IgD-negative memory B cell (primary cell): ENCODE measurements at regions not wholly inside any gene's neighbourhood (a gene's known extent, or its start where the extent isn't known, plus 50 kb on each side); places are given as distances from the start of the nearest gene placed in this dataset.

Experiments used
- H3K27ac Mint-ChIP-seq, 3 donors: one replicate each; pipeline ENCODE4 v1.8.0; 2020 to 2022; ENCODE audit warnings: mild to moderate bottlenecking in 3 of 3, mixed read lengths in 3 of 3, moderate library complexity in 1 of 3
- H3K27me3 Mint-ChIP-seq: one replicate; pipeline ENCODE4 v1.8.0; 2021; ENCODE audit warnings: mixed read lengths
- H3K36me3 Mint-ChIP-seq: one replicate; pipeline ENCODE4 v1.8.0; 2020; ENCODE audit warnings: mild to moderate bottlenecking, mixed read lengths
- H3K4me1 Mint-ChIP-seq, 3 donors: one replicate each; pipeline ENCODE4 v1.8.0; 2020 to 2022; ENCODE audit warnings: mixed read lengths in 3 of 3, mild to moderate bottlenecking in 1 of 3
- H3K4me3 Mint-ChIP-seq, 4 donors: one replicate each; pipeline ENCODE4 v1.8.0; 2020 to 2022; ENCODE audit warnings: mild to moderate bottlenecking in 4 of 4, mixed read lengths in 4 of 4, moderate library complexity in 3 of 4
- H3K9me3 Mint-ChIP-seq, 3 donors: one replicate each; pipeline ENCODE4 v1.8.0; 2020 to 2021; ENCODE audit warnings: mixed read lengths in 3 of 3, mild to moderate bottlenecking in 1 of 3

DNA sequence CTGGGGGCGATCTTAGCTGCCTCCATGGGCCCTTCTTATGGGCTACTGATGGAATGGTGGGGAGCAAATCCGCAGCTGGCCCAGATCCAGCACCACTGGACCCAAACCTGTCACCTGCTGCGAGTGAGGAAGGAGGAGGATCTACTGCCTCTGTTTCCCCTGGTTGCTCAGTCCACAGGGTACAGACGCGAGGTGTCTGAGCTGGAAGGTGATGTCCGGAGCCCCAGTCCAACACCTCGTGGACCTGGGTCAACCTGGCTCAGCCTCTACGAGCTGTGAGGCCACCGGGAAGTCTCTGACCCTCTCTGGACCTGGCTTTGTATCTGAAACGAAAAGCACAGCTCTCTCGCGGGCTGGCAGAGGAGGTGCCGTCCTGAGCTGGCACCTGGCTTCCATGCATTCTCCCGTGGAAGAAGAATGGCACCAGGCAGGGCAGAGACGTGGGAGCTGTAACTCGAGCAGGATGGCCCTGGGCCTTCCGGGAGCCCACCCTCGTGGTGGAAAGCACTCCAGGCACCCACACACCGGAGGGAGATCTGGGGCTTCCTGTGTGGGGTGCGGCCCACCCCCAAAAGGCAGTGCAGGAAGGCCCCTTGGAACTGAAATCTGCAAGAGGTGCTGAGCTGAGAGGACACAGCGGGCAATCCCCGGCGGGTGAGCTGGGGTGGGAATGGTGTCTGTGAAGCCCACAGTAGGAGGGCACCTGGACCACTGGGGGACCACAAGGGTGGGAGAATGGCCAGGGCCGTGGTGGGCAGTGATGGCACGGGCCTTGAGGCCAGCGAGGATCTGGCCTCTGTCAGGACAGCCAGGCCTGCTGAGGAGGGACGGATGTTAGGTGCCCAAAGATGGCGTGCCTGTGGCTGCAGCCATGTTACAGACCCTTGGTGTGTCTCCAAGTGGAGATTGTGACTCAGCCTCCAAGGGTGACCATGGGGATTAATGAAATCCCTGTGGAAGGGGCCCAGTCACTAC lies 133.4 kb downstream of the OLFM1 start:
- no peaks in the 10 kb centered on the region for H3K4me1 Mint-ChIP-seq
- H3K27me3 Mint-ChIP-seq = peaks cover 10% of the 10 kb centered on the region
- no peak overlapping the region for H3K27ac Mint-ChIP-seq
- H3K36me3 Mint-ChIP-seq = no peaks in the 10 kb centered on the region
- H3K4me3 Mint-ChIP-seq = no peak overlapping the region
- no peaks in the 10 kb centered on the region for H3K9me3 Mint-ChIP-seq

- Mint-ChIP-seq H3K27ac (peak overlapping the region in 1 of 3 donors; percentile 59), H3K4me1 (no peaks in the 10 kb centered on the region), H3K27me3 (peaks cover 10% of the 10 kb centered on the region), H3K9me3 (no peaks in the 10 kb centered on the region), H3K36me3 (no peaks in the 10 kb centered on the region), H3K4me3 (no peak overlapping the region)
These were observed 134.1 kb downstream of the OLFM1 start for GRCh38 chr9:135221576-135221950.

DNA sequence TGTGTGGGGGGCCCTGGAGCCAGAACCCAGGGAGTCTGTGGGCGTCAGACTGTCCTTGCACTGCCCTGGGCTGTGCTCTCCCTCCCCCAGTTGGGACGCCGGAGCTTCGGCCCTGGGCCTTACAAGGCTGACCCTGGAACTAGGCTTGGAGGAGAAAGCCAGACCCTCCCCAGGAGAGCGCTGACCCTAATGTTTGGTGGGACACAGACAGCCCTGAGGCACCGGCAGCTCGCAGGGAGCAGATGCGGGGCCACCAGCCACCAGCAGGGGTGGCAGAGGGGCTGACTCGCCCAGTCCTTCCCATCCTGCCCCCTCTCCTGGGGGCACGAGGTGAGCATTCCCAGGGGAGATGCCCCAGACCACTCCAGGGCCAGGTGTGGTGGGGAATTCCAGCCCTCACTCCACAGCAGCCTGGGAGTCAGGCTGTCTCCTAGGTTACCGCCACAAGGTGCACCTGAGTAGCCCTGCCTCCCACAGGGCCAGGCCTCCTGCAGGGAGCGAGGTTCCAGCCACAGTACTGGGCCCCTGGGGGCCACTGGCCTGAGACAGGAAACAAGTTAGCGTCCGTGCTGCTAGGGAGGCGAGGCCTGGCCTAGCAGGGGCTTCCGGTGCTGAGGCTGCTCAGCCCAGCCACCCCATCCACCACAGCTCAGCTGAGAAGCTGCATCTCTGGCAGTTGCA lies 134.6 kb downstream of the OLFM1 start:
- Mint-ChIP-seq H3K27ac (peak overlapping the region in 1 of 3 donors; percentile 59), H3K36me3 (no peaks in the 10 kb centered on the region), H3K4me3 (no peak overlapping the region), H3K4me1 (no peaks in the 10 kb centered on the region), H3K27me3 (peaks cover 10% of the 10 kb centered on the region), H3K9me3 (no peaks in the 10 kb centered on the region)

- H3K4me3 Mint-ChIP-seq = no peak overlapping the region
- H3K27ac Mint-ChIP-seq = no peak overlapping the region
- no peaks in the 10 kb centered on the region for H3K4me1 Mint-ChIP-seq
- H3K36me3 Mint-ChIP-seq = no peaks in the 10 kb centered on the region
- no peaks in the 10 kb centered on the region for H3K9me3 Mint-ChIP-seq
- peaks cover 6% of the 10 kb centered on the region for H3K27me3 Mint-ChIP-seq
These were observed 135.7 kb downstream of the OLFM1 start for GRCh38 chr9:135222881-135223760.

DNA sequence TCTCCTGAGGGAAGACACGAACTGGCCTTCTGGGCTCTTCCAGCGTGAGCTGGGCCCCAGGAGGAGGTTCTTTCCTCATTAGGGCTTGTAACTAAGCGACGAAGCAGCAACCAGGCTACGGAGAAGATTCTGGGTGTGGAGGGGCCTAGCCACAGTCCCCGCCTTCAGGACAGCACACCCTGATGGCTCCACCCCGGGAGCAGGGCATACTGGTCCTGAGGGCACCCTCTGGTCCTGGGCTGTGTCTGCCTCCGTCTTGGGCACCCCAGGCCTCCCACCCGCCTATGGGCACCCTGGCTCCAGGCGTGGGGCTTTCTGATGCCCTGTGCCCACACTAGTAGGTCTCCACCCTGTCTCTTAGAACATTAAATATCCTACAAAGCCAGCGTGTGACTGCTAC lies 136.4 kb downstream of the OLFM1 start:
- Mint-ChIP-seq H3K4me1 (no peaks in the 10 kb centered on the region), H3K27ac (no peak overlapping the region), H3K4me3 (no peak overlapping the region), H3K9me3 (no peaks in the 10 kb centered on the region), H3K27me3 (peaks cover 6% of the 10 kb centered on the region), H3K36me3 (no peaks in the 10 kb centered on the region)

- no peak overlapping the region for H3K27ac Mint-ChIP-seq
These were observed 136.9 kb downstream of the OLFM1 start for GRCh38 chr9:135224286-135224877.

GRCh38 chr9:135224921-135225541 lies 137.6 kb downstream of the OLFM1 start:
- no peaks in the 10 kb centered on the region for H3K4me1 Mint-ChIP-seq
- H3K9me3 Mint-ChIP-seq = no peaks in the 10 kb centered on the region
- no peak overlapping the region for H3K4me3 Mint-ChIP-seq
- peaks cover 5% of the 10 kb centered on the region for H3K27me3 Mint-ChIP-seq
- no peak overlapping the region for H3K27ac Mint-ChIP-seq
- H3K36me3 Mint-ChIP-seq = no peaks in the 10 kb centered on the region

More at GRCh38 chr9:135224286-135224877, 136.9 kb downstream of the OLFM1 start:
- Mint-ChIP-seq H3K27me3 (peaks cover 6% of the 10 kb centered on the region), H3K36me3 (no peaks in the 10 kb centered on the region), H3K9me3 (no peaks in the 10 kb centered on the region), H3K4me3 (no peak overlapping the region), H3K4me1 (no peaks in the 10 kb centered on the region)

DNA sequence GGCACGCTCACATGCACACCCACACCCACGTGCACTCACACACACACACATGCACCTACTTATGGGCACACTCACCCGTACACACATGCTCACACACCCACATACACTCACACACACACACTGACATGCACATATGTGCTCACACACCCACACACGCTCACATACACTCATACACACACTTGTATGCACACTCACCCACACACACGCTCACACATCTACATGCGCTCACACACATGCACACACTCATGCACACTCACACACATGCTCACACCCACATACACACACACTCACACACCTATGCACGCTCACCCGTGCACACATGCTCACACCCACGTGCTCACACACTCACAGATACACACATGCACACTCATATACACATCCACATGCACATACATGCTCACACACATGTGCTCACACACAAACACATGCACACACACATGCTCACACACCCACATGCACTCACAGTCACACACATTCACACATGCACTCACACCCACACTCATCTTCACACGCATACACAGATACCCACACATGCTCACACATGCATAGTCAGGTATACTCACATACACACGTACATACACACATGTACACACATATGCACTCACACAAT lies 138.3 kb downstream of the OLFM1 start:
- Mint-ChIP-seq H3K4me1 (no peaks in the 10 kb centered on the region), H3K4me3 (no peak overlapping the region), H3K9me3 (no peaks in the 10 kb centered on the region), H3K27ac (no peak overlapping the region), H3K27me3 (peaks cover 5% of the 10 kb centered on the region), H3K36me3 (no peaks in the 10 kb centered on the region)

GRCh38 chr9:135226369-135227050 lies 139.0 kb downstream of the OLFM1 start:
- no peaks in the 10 kb centered on the region for H3K9me3 Mint-ChIP-seq
- H3K27me3 Mint-ChIP-seq = peaks cover 5% of the 10 kb centered on the region
- H3K4me3 Mint-ChIP-seq = no peak overlapping the region
- H3K27ac Mint-ChIP-seq = no peak overlapping the region
- H3K36me3 Mint-ChIP-seq = no peaks in the 10 kb centered on the region
- H3K4me1 Mint-ChIP-seq = no peaks in the 10 kb centered on the region

DNA sequence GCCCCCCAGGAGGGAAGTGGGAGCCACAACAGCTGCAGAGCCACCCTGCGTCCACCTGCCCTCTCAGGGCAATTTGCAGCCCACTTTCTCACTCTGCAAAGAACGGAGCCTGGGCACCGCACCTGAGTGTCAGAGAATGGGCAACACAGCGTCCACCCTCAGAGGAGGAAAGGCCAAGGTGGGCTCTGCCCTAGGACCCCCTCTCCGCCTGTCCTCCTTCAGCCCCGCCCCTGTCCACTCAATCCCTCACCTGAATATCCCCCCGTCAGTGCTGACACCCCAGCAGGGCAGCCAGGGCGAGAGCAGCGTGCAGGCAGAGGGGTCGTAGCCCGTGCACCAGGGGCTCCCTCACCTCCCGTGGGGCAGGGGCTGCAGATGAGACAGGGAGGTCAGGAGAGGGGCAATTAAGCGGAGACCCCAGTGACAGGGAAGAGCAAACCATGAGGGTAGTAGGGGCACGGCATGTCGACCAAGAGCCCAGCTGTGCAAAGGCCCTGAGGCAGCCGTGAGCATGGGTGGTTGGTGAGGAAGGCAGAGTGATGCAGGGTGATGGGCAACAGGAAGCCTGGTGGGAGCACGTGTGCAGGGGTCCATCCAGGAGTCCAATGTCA lies 140.3 kb downstream of the OLFM1 start:
- no peaks in the 10 kb centered on the region for H3K4me1 Mint-ChIP-seq
- peaks cover 5% of the 10 kb centered on the region for H3K27me3 Mint-ChIP-seq
- H3K9me3 Mint-ChIP-seq = no peaks in the 10 kb centered on the region
- no peaks in the 10 kb centered on the region for H3K36me3 Mint-ChIP-seq
- H3K27ac Mint-ChIP-seq = no peak overlapping the region
- H3K4me3 Mint-ChIP-seq = no peak overlapping the region

DNA sequence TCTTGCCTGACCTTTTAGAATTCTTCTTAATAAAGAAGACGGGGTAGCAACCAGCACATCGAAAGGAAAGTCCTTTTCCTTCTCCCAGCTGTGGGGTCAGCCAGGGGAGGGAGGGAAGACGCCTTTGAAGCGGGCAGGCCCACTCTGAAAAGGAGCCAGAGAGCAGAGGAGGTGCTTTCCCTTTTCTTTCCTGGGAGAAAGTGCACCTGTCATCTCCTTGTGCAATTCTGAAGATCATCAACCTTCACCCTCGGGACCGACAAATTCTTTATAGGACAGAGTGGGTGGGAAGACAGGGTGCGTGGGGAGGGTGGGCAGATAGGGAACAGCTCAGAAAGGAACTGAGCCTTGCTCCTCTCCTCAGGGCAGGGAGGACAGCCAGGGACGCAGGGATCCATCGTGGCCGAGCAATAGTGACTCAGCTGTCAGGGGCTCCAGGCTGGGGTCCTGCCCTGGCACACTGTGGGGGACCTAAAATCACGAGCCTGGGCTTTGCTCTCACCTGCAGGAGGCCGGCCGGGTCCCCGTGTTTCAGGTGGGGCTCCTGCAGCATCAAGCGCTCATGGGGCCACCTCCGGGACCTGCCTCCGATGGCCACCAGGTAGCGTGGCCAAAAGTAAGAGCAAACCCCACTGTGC lies 141.0 kb downstream of the OLFM1 start:
- Mint-ChIP-seq H3K4me1 (no peaks in the 10 kb centered on the region), H3K36me3 (no peaks in the 10 kb centered on the region), H3K9me3 (peaks cover 0 to 5% (median 0%) of the 10 kb centered on the region in 3 donors), H3K27ac (no peak overlapping the region), H3K4me3 (no peak overlapping the region), H3K27me3 (peaks cover 3% of the 10 kb centered on the region)

DNA sequence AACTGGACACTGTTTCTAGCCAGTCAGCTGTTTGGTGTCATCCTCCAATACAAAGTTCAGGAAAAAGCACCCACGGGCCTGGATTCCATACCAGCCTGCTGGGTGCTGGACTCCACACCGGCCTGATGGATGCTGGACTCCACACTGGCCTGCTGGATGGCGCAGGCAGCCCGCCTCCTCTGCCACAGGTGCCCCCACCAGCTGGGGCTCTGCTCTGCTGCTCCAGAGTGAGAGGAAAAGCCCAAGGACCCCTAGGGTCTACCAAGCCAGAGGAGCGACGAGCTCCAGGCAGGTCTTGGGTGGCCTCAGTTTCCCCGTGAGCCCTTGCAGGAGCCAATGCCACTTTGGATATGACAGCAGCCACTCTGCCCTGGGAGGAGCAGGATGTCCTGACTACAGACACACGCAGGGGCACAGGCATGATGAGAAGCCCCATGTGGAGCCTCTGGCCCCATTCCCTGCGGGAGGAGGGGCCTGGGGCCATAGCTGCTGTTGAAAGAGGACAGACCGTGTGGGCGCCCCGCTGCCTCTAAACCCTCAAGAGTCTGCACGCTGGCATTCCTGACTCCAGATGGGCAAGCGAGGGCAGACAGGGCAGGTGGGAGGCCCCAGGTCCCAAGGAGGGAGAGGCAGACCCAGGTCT lies 141.6 kb downstream of the OLFM1 start:
- H3K27ac Mint-ChIP-seq = no peak overlapping the region
- H3K4me3 Mint-ChIP-seq = no peak overlapping the region
- H3K27me3 Mint-ChIP-seq = peaks cover 3% of the 10 kb centered on the region
- H3K36me3 Mint-ChIP-seq = no peaks in the 10 kb centered on the region
- no peaks in the 10 kb centered on the region for H3K4me1 Mint-ChIP-seq
- H3K9me3 Mint-ChIP-seq = peaks cover 1 to 6% (median 3%) of the 10 kb centered on the region in 3 donors
